ENCODE measurements at regions not wholly inside any gene's neighbourhood (a gene's known extent, or its start where the extent isn't known, plus 50 kb on each side); places are given as distances from the start of the nearest gene placed in this dataset.
"Not testable (repeated sequence)": the region's sequence is repeated elsewhere in the genome, so short reads cannot be mapped to it uniquely, and the experiment has no call there.

DNA sequence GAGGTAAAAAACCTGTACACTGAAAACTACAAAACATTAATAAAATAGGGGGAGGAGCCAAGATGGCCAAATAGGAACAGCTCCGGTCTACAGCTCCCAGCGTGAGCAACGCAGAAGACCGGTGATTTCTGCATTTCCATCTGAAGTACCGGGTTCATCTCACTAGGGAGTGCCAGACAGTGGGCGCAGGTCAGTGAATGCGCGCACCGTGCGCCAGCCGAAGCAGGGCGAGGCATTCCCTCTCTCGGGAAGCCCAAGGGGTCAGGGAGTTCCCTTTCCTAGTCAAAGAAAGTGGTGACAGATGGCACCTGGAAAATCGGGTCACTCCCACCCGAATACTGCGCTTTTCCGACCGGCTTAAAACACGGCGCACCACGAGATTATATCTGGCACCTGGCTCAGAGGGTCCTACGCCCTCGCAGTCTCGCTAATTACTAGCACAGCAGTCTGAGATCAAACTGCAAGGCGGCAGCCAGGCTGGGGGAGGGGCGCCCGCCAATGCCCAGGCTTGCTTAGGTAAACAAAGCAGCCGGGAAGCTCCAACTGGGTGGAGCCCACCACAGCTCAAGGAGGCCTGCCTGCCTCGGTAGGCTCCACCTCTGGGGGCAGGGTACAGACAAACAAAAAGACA, 400.9 kb upstream of the FGF16 start:
- Histone ChIP-seq H3K4me3 (replicated peaks in 1 of 3; ENCODE audit: insufficient read depth in 1 of 3, low read depth in 2 of 3, low read length in 3 of 3) (peak overlapping the region; percentile 43 to 49 (median 47); a peak in 5 of 6 replicates), H3K4me2 (ENCODE audit: low read depth, low read length) (peak overlapping the region; percentile 53)
- H3K27me3 ChIP-seq (ENCODE audit: control insufficient read depth in 1 of 2, insufficient read depth in 2 of 2, low read length in 2 of 2); H3K9me3 ChIP-seq (ENCODE audit: low read length); FAIRE-seq; H3K4me1 ChIP-seq (ENCODE audit: insufficient read depth, low read length); H3K27ac ChIP-seq (ENCODE audit: extremely low read length, insufficient read depth, low read length); in situ Hi-C loops (cut with HindIII; ENCODE audit: extremely low pct_ligation_motif_present, low pct_unique_long_range_greater_than_20kb); H3K9ac ChIP-seq (ENCODE audit: insufficient read depth, low read depth, low read length); ATAC-seq; intact Hi-C loops (cut with micrococcal nuclease; ENCODE audit: unreplicated experiment); CTCF ChIA-PET (ENCODE audit: low intra/inter-chr PET ratio, low total read pairs); H4K20me1 ChIP-seq (ENCODE audit: insufficient read depth, low read length); H2AFZ ChIP-seq (ENCODE audit: low read length); BruUV-seq (replicated peaks); H3K36me3 ChIP-seq (replicated peaks in 1 of 2; ENCODE audit: control insufficient read depth in 1 of 2, insufficient read depth in 2 of 2, low read length in 2 of 2); H3K79me2 ChIP-seq (ENCODE audit: insufficient read depth, low read length); TF ChIP-seq FOXA1 (IDR thresholded peaks at IDR 0.05): not testable (repeated sequence)
- TF ChIP-seq, protein P1, sequence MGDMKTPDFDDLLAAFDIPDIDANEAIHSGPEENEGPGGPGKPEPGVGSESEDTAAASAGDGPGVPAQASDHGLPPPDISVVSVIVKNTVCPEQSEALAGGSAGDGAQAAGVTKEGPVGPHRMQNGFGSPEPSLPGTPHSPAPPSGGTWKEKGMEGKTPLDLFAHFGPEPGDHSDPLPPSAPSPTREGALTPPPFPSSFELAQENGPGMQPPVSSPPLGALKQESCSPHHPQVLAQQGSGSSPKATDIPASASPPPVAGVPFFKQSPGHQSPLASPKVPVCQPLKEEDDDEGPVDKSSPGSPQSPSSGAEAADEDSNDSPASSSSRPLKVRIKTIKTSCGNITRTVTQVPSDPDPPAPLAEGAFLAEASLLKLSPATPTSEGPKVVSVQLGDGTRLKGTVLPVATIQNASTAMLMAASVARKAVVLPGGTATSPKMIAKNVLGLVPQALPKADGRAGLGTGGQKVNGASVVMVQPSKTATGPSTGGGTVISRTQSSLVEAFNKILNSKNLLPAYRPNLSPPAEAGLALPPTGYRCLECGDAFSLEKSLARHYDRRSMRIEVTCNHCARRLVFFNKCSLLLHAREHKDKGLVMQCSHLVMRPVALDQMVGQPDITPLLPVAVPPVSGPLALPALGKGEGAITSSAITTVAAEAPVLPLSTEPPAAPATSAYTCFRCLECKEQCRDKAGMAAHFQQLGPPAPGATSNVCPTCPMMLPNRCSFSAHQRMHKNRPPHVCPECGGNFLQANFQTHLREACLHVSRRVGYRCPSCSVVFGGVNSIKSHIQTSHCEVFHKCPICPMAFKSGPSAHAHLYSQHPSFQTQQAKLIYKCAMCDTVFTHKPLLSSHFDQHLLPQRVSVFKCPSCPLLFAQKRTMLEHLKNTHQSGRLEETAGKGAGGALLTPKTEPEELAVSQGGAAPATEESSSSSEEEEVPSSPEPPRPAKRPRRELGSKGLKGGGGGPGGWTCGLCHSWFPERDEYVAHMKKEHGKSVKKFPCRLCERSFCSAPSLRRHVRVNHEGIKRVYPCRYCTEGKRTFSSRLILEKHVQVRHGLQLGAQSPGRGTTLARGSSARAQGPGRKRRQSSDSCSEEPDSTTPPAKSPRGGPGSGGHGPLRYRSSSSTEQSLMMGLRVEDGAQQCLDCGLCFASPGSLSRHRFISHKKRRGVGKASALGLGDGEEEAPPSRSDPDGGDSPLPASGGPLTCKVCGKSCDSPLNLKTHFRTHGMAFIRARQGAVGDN (CRISPR knock-in tag; IDR thresholded peaks at IDR 0.05): peak; percentile 17; the same call in 1 of the 2 replicates
- TF ChIP-seq FOXA1 (CRISPR knock-in tag; IDR thresholded peaks at IDR 0.05) (peak; percentile 73), ZMYM4 (CRISPR knock-in tag; IDR thresholded peaks at IDR 0.05) (0 out of 2 replicates have a peak, but pooled peaks have one; percentile 33), CTCF (CRISPR knock-in tag; IDR thresholded peaks at IDR 0.05) (peak; percentile 37), HNRNPLL (IDR thresholded peaks at IDR 0.05; ENCODE audit: low read depth, low read length, poor library complexity, severe bottlenecking) (peak; percentile 66), FOXA3 (CRISPR knock-in tag; IDR thresholded peaks at IDR 0.05) (peak; percentile 37; the same call in 1 of the 2 replicates)
- TF ChIP-seq, protein P2, sequence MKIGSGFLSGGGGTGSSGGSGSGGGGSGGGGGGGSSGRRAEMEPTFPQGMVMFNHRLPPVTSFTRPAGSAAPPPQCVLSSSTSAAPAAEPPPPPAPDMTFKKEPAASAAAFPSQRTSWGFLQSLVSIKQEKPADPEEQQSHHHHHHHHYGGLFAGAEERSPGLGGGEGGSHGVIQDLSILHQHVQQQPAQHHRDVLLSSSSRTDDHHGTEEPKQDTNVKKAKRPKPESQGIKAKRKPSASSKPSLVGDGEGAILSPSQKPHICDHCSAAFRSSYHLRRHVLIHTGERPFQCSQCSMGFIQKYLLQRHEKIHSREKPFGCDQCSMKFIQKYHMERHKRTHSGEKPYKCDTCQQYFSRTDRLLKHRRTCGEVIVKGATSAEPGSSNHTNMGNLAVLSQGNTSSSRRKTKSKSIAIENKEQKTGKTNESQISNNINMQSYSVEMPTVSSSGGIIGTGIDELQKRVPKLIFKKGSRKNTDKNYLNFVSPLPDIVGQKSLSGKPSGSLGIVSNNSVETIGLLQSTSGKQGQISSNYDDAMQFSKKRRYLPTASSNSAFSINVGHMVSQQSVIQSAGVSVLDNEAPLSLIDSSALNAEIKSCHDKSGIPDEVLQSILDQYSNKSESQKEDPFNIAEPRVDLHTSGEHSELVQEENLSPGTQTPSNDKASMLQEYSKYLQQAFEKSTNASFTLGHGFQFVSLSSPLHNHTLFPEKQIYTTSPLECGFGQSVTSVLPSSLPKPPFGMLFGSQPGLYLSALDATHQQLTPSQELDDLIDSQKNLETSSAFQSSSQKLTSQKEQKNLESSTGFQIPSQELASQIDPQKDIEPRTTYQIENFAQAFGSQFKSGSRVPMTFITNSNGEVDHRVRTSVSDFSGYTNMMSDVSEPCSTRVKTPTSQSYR (CRISPR knock-in tag; IDR thresholded peaks at IDR 0.05; ENCODE audit: borderline replicate concordance): peak; percentile 88
- TF ChIP-seq, protein P3, sequence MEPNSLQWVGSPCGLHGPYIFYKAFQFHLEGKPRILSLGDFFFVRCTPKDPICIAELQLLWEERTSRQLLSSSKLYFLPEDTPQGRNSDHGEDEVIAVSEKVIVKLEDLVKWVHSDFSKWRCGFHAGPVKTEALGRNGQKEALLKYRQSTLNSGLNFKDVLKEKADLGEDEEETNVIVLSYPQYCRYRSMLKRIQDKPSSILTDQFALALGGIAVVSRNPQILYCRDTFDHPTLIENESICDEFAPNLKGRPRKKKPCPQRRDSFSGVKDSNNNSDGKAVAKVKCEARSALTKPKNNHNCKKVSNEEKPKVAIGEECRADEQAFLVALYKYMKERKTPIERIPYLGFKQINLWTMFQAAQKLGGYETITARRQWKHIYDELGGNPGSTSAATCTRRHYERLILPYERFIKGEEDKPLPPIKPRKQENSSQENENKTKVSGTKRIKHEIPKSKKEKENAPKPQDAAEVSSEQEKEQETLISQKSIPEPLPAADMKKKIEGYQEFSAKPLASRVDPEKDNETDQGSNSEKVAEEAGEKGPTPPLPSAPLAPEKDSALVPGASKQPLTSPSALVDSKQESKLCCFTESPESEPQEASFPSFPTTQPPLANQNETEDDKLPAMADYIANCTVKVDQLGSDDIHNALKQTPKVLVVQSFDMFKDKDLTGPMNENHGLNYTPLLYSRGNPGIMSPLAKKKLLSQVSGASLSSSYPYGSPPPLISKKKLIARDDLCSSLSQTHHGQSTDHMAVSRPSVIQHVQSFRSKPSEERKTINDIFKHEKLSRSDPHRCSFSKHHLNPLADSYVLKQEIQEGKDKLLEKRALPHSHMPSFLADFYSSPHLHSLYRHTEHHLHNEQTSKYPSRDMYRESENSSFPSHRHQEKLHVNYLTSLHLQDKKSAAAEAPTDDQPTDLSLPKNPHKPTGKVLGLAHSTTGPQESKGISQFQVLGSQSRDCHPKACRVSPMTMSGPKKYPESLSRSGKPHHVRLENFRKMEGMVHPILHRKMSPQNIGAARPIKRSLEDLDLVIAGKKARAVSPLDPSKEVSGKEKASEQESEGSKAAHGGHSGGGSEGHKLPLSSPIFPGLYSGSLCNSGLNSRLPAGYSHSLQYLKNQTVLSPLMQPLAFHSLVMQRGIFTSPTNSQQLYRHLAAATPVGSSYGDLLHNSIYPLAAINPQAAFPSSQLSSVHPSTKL (CRISPR knock-in tag; IDR thresholded peaks at IDR 0.05): peak; percentile 50; the same call in 1 of the 2 replicates
- peak; percentile 3 for DNase-seq (ENCODE audit: low spot score)
- POLR2A ChIA-PET: interaction anchor here (0.7 to 1.5 kb wide), 3 partner anchors 18 to 43 kb away, joined by 3 to 12 read pairs (median 8); no protein-coding TSS in a partner anchor
- WGBS (ENCODE audit: low lambda C conversion rate): 0% methylated on average over 4 of the region's 29 CpGs
